Glutamatergic neuron (in vitro differentiated cells): ENCODE measurements at regions not wholly inside any gene's neighbourhood (a gene's known extent, or its start where the extent isn't known, plus 50 kb on each side); places are given as distances from the start of the nearest gene placed in this dataset.

ENCODE experiments used
- DNase-seq: peaks from one replicate; pipeline ENCODE4 v3.0.0; 2022
- H3K27ac Mint-ChIP-seq: one replicate; pipeline ENCODE4 v1.8.0; 2020; ENCODE audit warnings: mild to moderate bottlenecking, mixed read lengths, inconsistent platforms; ENCODE audit not compliant: unreplicated experiment
- H3K27me3 Mint-ChIP-seq: one replicate; pipeline ENCODE4 v1.8.0; 2020; ENCODE audit warnings: mild to moderate bottlenecking, moderate library complexity, mixed read lengths, inconsistent platforms; ENCODE audit not compliant: unreplicated experiment
- H3K36me3 Mint-ChIP-seq: one replicate; pipeline ENCODE4 v1.8.0; 2020; ENCODE audit warnings: mild to moderate bottlenecking, mixed read lengths, inconsistent platforms; ENCODE audit not compliant: unreplicated experiment
- H3K4me1 Mint-ChIP-seq: one replicate; pipeline ENCODE4 v1.8.0; 2020; ENCODE audit warnings: mild to moderate bottlenecking, low read depth, mixed read lengths, inconsistent platforms; ENCODE audit not compliant: unreplicated experiment
- H3K4me3 Mint-ChIP-seq: one replicate; pipeline ENCODE4 v1.8.0; 2020; ENCODE audit warnings: mild to moderate bottlenecking, mixed read lengths, inconsistent platforms; ENCODE audit not compliant: unreplicated experiment
- H3K9me3 Mint-ChIP-seq: one replicate; pipeline ENCODE4 v1.8.0; 2020; ENCODE audit warnings: mild to moderate bottlenecking, moderate library complexity, mixed read lengths, inconsistent platforms; ENCODE audit not compliant: unreplicated experiment
- TF ChIP-seq, protein P1 (sequence below): fragments of 200-600 bp; sonication (generic); IDR thresholded peaks from one replicate; pipeline ENCODE4 v1.5.0; 2021; ENCODE audit not compliant: partially characterized antibody, unreplicated experiment

DNA sequence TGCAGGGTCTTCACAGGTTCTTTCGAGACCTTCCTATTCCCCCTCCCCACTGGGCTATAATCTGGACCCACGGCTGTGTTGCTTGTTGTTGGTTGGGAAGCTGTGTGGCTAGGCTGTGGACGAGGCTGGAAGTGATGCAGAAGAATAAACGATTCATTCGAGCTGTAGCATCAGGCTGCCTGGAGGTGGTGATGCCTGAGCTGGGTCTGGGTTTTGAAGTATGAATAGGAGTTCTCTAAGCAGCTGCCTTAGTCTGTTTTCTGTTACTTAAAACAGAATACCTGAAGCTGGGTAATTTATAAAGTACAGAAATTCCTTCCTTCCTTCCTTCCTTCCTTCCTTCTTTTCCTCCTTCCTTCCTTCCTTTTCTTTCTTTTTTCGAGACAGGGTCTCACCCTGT, 126.5 kb upstream of the ZEB1 start:
- TF ChIP-seq, protein P1, sequence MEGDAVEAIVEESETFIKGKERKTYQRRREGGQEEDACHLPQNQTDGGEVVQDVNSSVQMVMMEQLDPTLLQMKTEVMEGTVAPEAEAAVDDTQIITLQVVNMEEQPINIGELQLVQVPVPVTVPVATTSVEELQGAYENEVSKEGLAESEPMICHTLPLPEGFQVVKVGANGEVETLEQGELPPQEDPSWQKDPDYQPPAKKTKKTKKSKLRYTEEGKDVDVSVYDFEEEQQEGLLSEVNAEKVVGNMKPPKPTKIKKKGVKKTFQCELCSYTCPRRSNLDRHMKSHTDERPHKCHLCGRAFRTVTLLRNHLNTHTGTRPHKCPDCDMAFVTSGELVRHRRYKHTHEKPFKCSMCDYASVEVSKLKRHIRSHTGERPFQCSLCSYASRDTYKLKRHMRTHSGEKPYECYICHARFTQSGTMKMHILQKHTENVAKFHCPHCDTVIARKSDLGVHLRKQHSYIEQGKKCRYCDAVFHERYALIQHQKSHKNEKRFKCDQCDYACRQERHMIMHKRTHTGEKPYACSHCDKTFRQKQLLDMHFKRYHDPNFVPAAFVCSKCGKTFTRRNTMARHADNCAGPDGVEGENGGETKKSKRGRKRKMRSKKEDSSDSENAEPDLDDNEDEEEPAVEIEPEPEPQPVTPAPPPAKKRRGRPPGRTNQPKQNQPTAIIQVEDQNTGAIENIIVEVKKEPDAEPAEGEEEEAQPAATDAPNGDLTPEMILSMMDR = no peak
- no peak overlapping the region for H3K27ac Mint-ChIP-seq
- peaks cover 7% of the 10 kb centered on the region for H3K9me3 Mint-ChIP-seq
- peaks cover 14% of the 10 kb centered on the region for H3K36me3 Mint-ChIP-seq
- no peak for DNase-seq
- peaks cover 5% of the 10 kb centered on the region for H3K27me3 Mint-ChIP-seq
- no peaks in the 10 kb centered on the region for H3K4me1 Mint-ChIP-seq
- no peak overlapping the region for H3K4me3 Mint-ChIP-seq

DNA sequence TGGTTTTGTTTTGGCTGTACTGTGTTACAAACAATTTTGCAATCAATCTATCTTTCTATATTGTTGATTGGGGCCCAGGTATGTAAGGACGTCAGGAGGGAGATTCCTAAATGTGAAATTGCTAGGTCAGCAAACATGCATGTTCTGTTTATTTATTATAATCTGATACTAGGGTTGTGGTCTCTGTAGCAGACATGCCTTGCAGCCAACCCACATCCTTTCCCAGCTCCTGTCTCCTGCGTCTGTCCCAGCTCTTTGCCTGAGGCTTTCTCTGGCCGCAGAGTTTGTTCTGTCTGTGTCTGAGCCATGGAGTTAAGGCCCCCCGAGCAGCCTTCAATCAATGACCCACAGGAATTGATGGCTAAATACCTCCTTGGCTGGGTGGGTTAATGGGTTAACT, 124.0 kb upstream of the ZEB1 start:
- no peaks in the 10 kb centered on the region for H3K4me1 Mint-ChIP-seq
- H3K9me3 Mint-ChIP-seq = peaks cover 3% of the 10 kb centered on the region
- DNase-seq = no peak
- H3K36me3 Mint-ChIP-seq = peaks cover 6% of the 10 kb centered on the region
- H3K27ac Mint-ChIP-seq = no peak overlapping the region
- TF ChIP-seq, protein P1 = no peak
- peaks cover 5% of the 10 kb centered on the region for H3K27me3 Mint-ChIP-seq
- H3K4me3 Mint-ChIP-seq = no peak overlapping the region

DNA sequence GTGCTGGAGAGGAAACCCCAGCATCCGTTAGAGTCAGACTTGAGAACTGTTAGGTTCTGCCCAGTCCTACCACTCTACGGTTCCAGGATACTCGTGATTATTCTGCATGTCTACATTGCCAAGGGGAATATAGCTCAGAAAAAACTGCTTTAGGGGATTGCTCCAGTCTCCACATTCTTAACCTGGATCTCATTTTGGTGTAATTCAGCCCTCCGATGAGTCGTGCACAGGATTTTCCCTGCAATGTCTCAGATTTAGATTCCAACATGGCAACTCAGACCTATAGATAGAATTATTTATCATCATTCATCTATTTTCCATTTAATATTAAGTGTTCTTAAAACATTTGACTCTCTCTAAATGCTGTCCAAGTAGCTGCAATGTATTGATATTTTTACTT, 121.1 kb upstream of the ZEB1 start:
- Mint-ChIP-seq H3K4me1 (no peaks in the 10 kb centered on the region), H3K27me3 (peaks cover 1% of the 10 kb centered on the region), H3K36me3 (no peaks in the 10 kb centered on the region), H3K4me3 (no peak overlapping the region), H3K27ac (no peak overlapping the region), H3K9me3 (peaks cover 1% of the 10 kb centered on the region)
- TF ChIP-seq, protein P1 = no peak
- DNase-seq = no peak

DNA sequence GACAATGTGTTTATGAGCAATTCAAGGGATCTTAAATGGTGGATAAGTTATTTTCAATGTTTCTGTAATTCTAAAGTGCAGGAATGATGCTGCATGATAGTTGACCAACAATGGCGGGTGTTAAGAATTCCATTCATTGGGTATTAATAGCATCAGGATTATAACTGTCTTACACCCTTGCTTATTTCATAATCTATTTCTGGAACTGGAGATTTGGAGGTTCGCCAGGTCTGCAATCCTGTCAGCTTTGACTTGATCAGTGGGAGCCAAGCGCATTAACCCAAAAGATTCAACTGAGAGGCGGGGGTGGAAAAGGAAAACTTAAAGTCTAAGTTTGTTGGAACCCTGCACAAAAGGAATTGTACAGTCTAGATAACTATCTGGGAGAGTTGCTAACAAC, 114.9 kb upstream of the ZEB1 start:
- Mint-ChIP-seq H3K27ac (no peak overlapping the region), H3K4me1 (no peaks in the 10 kb centered on the region), H3K9me3 (peaks cover 2% of the 10 kb centered on the region), H3K36me3 (no peaks in the 10 kb centered on the region), H3K4me3 (no peak overlapping the region), H3K27me3 (peaks cover 3% of the 10 kb centered on the region)
- no peak for DNase-seq
- TF ChIP-seq, protein P1 = no peak

DNA sequence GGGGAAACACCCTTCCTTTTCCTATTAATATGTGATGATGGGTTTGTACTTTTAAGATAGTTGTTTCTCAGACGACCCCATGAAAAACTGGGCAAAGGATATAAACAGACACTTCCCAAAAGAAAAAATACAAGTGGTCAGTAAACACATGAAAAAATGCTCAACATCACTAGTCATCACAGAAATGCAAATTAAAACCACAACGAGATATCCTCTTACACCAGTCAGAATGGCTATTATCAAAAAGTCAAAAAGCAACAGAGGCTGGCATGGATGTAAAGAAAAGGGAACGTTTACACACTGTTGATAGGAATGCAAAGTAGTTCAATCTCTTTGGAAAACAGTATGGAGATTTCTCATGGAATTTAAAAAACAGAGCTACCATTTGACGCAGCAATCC, 111.4 kb upstream of the ZEB1 start:
- no peak for DNase-seq
- Mint-ChIP-seq H3K36me3 (no peaks in the 10 kb centered on the region), H3K9me3 (peaks cover 4% of the 10 kb centered on the region), H3K27ac (no peak overlapping the region), H3K4me3 (no peak overlapping the region), H3K4me1 (no peaks in the 10 kb centered on the region), H3K27me3 (peaks cover 2% of the 10 kb centered on the region)
- TF ChIP-seq, protein P1 = no peak
